Thoracic aorta (tissue), 2 donors: ENCODE measurements at regions not wholly inside any gene's neighbourhood (a gene's known extent, or its start where the extent isn't known, plus 50 kb on each side); places are given as distances from the start of the nearest gene placed in this dataset.

Source experiments
- ATAC-seq: fragments of 150-250 bp; one replicate; pipeline ENCODE4 v1.8.0; 2017; ENCODE audit warnings: low read depth; ENCODE audit not compliant: insufficient number of reproducible peaks, low FRiP score
- DNase-seq: peaks from one replicate; pipeline ENCODE4 v3.0.0-alpha.2; 2020; ENCODE audit warnings: low spot score
- H3K27ac ChIP-seq, 2 donors: fragments of 200-600 bp; sonication (generic); 1 replicate in 1 of 2; 2 replicates in 1 of 2; pipeline ENCODE4 v1.5.1; 2016; ENCODE audit warnings: mild to moderate bottlenecking in 2 of 2, moderate library complexity in 2 of 2
- H3K27me3 ChIP-seq: fragments of 200-600 bp; sonication (generic); replicated peaks from 2 replicates; pipeline ENCODE4 v1.6.0; 2016; ENCODE audit warnings: mild to moderate bottlenecking; ENCODE audit not compliant: insufficient read depth
- H3K36me3 ChIP-seq: fragments of 200-600 bp; sonication (generic); one replicate; pipeline ENCODE4 v1.5.1; 2016
- H3K4me1 ChIP-seq, 2 donors: fragments of 200-600 bp; sonication (generic); 1 replicate in 1 of 2; 2 replicates in 1 of 2; pipeline versions ENCODE4 v1.5.1 to v1.6.0; 2016; ENCODE audit warnings: low read depth in 2 of 2, mild to moderate bottlenecking in 1 of 2; ENCODE audit not compliant: control insufficient read depth in 1 of 2
- H3K4me3 ChIP-seq: fragments of 200-600 bp; sonication (generic); 2 replicates; pipeline ENCODE4 v1.5.1; 2016; ENCODE audit warnings: mild to moderate bottlenecking
- H3K9me3 ChIP-seq: fragments of 200-600 bp; sonication (generic); 2 replicates; pipeline ENCODE4 v1.5.1; 2016
- TF ChIP-seq, protein P1 (sequence below): fragments of 200-600 bp; sonication (generic); IDR thresholded peaks from one replicate; pipeline ENCODE4 v1.5.1; 2019; ENCODE audit warnings: antibody characterized with exemption

DNA sequence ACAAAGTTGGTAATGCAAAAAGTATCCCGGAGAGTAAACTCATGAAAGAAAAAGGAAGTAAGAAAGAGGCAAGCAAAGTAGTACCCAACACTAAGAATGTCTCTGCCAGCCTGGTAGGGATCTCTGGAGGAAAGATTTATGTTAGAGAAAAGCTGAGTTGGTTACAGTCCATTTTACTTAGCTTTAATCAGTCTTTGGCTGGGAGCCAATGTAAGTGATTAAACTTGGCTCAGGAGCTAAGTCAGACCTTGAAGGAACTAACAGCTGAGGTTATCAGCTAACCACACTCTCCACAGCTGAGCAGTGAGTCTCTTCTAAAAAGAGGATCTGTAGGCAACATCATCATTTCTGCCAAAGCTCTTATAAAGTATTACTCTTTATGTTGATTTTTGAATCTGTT lies 148.0 kb downstream of the ANKRD7 start:
- Histone ChIP-seq H3K4me3 (no peak overlapping the region), H3K9me3 (no peaks in the 10 kb centered on the region), H3K4me1 (no peaks in the 10 kb centered on the region), H3K27me3 (no peaks in the 10 kb centered on the region), H3K36me3 (no peaks in the 10 kb centered on the region), H3K27ac (no peak overlapping the region)
- DNase-seq (no peak), ATAC-seq (no peak)
- TF ChIP-seq, protein P1, sequence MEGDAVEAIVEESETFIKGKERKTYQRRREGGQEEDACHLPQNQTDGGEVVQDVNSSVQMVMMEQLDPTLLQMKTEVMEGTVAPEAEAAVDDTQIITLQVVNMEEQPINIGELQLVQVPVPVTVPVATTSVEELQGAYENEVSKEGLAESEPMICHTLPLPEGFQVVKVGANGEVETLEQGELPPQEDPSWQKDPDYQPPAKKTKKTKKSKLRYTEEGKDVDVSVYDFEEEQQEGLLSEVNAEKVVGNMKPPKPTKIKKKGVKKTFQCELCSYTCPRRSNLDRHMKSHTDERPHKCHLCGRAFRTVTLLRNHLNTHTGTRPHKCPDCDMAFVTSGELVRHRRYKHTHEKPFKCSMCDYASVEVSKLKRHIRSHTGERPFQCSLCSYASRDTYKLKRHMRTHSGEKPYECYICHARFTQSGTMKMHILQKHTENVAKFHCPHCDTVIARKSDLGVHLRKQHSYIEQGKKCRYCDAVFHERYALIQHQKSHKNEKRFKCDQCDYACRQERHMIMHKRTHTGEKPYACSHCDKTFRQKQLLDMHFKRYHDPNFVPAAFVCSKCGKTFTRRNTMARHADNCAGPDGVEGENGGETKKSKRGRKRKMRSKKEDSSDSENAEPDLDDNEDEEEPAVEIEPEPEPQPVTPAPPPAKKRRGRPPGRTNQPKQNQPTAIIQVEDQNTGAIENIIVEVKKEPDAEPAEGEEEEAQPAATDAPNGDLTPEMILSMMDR, result no peak

DNA sequence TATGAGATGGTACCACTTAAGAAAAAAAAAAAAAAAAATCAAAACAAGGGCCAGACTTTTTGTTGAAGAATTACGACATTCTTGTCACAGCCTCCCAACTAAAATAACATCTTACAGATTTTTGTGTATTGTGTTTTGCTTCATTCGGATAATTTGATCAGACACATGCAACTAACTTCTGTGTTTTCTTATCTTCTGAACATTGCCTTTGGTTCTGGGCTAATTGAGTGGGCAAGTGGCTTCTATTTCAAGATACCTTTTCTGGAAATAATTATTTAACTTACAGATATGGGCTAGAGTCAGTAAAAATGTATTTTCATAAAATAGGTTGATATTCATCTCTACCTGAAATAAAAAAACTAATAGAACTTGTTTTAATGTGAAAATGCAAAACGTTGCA lies 165.1 kb downstream of the ANKRD7 start:
- H3K4me1 ChIP-seq, result no peaks in the 10 kb centered on the region

DNA sequence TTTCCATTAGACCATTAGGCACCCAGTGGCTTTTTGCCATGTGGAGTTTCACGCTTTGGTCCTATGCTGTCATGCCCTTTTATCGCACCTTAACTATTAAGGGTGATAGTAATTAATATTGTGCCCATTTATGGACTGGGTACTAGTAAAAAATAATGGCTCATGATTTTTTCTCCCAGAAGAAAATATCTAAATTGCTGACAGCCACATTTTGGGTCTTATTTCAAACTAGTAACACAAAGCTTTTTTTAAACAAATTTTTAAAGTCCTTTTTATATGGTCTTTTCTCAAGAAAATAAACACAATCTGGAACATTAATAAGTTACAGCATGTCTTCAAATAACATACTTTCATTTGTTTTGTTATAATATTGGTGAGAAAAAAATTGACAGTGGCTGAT lies 179.7 kb downstream of the ANKRD7 start:
- TF ChIP-seq, protein P1, result no peak
- Histone ChIP-seq H3K4me3 (no peak overlapping the region), H3K36me3 (no peaks in the 10 kb centered on the region), H3K27me3 (no peaks in the 10 kb centered on the region), H3K4me1 (no peaks in the 10 kb centered on the region), H3K27ac (no peak overlapping the region), H3K9me3 (no peaks in the 10 kb centered on the region)
- no peak for DNase-seq
- ATAC-seq, result no peak

More for the DNA sequence above, 165.1 kb downstream of the ANKRD7 start:
- ATAC-seq (no peak), DNase-seq (no peak)
- no peak overlapping the region for H3K27ac ChIP-seq
- H3K27me3 ChIP-seq, result no peaks in the 10 kb centered on the region
- no peak overlapping the region for H3K4me3 ChIP-seq
- no peaks in the 10 kb centered on the region for H3K36me3 ChIP-seq
- TF ChIP-seq, protein P1, result no peak
- no peaks in the 10 kb centered on the region for H3K9me3 ChIP-seq

DNA sequence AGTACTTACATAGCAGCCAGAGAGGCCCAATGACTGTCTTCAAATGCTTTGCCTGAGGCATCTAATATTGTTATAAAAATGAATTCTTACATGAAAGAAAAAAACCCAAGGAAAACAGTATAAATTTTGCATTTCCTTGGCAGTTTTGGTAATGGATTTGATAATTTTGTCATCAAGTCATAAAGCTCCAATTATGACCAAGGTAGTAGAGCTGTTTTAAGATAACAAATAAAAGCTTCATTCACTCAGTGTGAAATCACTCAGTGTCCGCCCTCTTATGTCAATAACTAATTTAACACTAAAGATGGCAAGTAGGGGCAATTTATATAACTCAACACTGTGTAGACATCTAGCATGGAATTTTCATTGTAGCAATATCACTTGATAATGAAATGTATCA lies 193.9 kb downstream of the ANKRD7 start:
- Histone ChIP-seq H3K4me3 (no peak overlapping the region), H3K27ac (no peak overlapping the region), H3K4me1 (no peaks in the 10 kb centered on the region), H3K27me3 (no peaks in the 10 kb centered on the region), H3K36me3 (no peaks in the 10 kb centered on the region), H3K9me3 (no peaks in the 10 kb centered on the region)
- DNase-seq (no peak), ATAC-seq (no peak)
- TF ChIP-seq, protein P1, result no peak

DNA sequence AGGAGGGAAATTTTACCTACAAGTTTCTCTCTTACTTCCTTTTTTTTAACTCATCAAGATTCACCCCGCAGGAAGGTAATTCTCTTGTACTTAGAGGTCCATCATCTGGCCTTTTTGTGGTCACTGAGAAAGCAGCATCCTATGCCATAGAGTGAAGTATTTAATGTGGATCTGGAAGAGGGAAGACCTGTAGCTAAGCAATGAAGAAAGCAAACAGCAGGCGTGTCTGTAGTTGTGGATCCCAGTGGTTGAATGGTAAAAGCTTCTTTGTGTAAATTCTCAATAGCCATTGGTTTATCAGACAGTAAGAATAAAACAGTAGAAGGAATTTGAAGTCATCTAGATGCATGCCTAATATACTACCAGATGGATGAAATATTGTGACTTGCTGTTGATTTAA lies 196.4 kb downstream of the ANKRD7 start:
- Histone ChIP-seq H3K27ac (no peak overlapping the region), H3K9me3 (no peaks in the 10 kb centered on the region), H3K27me3 (no peaks in the 10 kb centered on the region), H3K4me3 (no peak overlapping the region), H3K4me1 (no peaks in the 10 kb centered on the region), H3K36me3 (no peaks in the 10 kb centered on the region)
- DNase-seq (no peak), ATAC-seq (no peak)
- TF ChIP-seq, protein P1, result no peak
